NCI-H2196 treated with DMSO at 0.1 percent for 48 hours (cell line): ENCODE measurements at regions not wholly inside any gene's neighbourhood (a gene's known extent, or its start where the extent isn't known, plus 50 kb on each side); places are given as distances from the start of the nearest gene placed in this dataset.

Source experiments
- DNase-seq: peaks from one replicate; lab custom pipeline; 2025; ENCODE audit not compliant: unreplicated experiment; lab: John Stamatoyannopoulos, UW

GRCh38 chr9:89655990-89656657 is 51.3 kb downstream of the GADD45G start:
- DNase-seq: no peak

GRCh38 chr9:89657295-89657694 is 52.5 kb downstream of the GADD45G start:
- no peak for DNase-seq

- no peak for DNase-seq
Observed at GRCh38 chr9:89657765-89658164, 53.0 kb downstream of the GADD45G start.

GRCh38 chr9:89658401-89658800 is 53.6 kb downstream of the GADD45G start:
- DNase-seq: no peak

- DNase-seq: no peak
Observed at GRCh38 chr9:89658931-89659330, 54.1 kb downstream of the GADD45G start.

GRCh38 chr9:89659473-89659872 is 54.7 kb downstream of the GADD45G start:
- no peak for DNase-seq

- DNase-seq: no peak
Observed at GRCh38 chr9:89659891-89660685, 55.3 kb downstream of the GADD45G start.

- no peak for DNase-seq
Observed at GRCh38 chr9:89661391-89661949, 56.7 kb downstream of the GADD45G start.

GRCh38 chr9:89661956-89662717 is 57.3 kb downstream of the GADD45G start:
- peak; percentile 95 for DNase-seq

- DNase-seq: no peak
Observed at GRCh38 chr9:89662718-89663613, 58.2 kb downstream of the GADD45G start.

GRCh38 chr9:89663614-89663970 is 58.8 kb downstream of the GADD45G start:
- no peak for DNase-seq

- no peak for DNase-seq
Observed at GRCh38 chr9:89664010-89664409, 59.2 kb downstream of the GADD45G start.

GRCh38 chr9:89664896-89665329 is 60.1 kb downstream of the GADD45G start:
- DNase-seq: peak; percentile 86

GRCh38 chr9:89666364-89666763 is 61.6 kb downstream of the GADD45G start:
- no peak for DNase-seq

- no peak for DNase-seq
Observed at GRCh38 chr9:89666950-89667349, 62.1 kb downstream of the GADD45G start.

- peak; percentile 80 for DNase-seq
Observed at GRCh38 chr9:89667726-89668125, 62.9 kb downstream of the GADD45G start.

GRCh38 chr9:89668216-89668865 is 63.5 kb downstream of the GADD45G start:
- DNase-seq: peak; percentile 71

GRCh38 chr9:89668866-89669246 is 64.0 kb downstream of the GADD45G start:
- no peak for DNase-seq

GRCh38 chr9:89669361-89669842 is 64.6 kb downstream of the GADD45G start:
- DNase-seq: no peak

GRCh38 chr9:89670114-89670513 is 65.3 kb downstream of the GADD45G start:
- no peak for DNase-seq
